HG02938 (cell line): ENCODE measurements at regions not wholly inside any gene's neighbourhood (a gene's known extent, or its start where the extent isn't known, plus 50 kb on each side); places are given as distances from the start of the nearest gene placed in this dataset.

Experiments
- ATAC-seq: cut with Tn5 transposase; IDR thresholded peaks from one replicate; pipeline ENCODE4 v1.9.1; 2021; ENCODE audit warnings: mild to moderate bottlenecking, moderate library complexity; ENCODE audit not compliant: unreplicated experiment

DNA sequence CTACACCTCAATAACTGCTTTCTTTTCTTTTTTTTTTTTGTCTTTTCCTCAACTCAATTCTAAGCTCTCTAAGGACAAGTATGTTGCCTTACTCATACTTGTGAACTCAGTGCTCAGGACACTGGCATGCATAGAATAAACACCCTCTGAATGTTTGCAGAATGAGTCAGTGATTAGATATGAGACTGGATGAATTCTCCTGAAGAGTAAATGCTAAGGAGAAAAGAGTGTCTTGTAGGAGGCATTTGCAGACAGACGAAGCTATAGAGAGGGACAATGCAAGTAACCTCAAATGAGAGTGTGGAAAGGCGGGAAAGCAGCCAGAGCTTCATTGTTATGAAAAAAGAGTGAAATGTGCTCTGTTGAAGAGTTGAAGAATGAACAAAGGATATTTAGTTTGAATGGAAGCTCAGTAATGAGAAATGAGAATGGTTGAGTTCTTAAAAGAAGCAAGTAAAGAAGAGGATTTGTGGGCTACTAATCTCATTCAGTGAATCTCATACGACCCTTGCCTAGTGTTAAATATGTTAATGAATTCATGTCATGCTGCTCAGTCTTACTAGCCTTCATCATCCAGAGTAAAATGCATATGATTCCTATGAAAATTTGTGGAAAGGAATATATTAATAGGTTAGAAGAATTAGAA is 166.1 kb upstream of the DPYD start:
- no peak for ATAC-seq

DNA sequence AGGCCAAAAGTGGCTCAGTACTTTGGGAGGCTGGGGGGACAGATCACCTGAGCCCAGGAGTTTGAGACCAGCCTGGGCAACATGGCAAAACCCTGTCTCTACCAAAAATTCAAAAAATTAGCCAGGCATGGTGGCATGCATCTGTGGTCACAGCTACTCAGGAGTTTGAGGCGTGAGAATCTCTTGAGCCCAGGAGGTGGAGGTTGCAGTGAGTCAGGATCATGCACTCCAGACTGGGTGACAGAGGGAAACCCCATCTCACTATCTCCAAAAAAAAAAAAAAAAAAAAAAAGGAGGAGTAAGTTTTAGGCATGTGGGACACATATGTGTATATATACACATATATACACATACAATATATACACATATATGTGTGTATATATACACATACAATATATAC is 165.3 kb upstream of the DPYD start:
- ATAC-seq = no peak

DNA sequence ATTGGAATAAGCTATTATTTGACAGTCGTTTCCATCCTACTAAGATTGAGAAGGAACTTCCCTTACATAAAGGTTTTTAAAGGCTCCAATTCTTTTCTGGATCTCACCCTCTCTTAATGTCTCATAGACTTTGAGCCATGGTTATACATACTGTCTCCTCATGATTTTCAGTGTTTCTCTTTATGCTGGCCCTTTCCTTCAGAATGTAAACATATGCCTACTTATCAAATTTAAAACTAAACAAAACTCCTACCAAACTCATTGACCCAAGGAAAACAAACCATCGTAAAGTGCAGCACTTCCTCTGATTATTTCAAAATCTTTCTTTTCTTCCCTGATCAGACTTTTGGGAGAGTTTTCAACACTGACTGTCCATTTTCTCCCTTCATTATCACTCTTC is 163.4 kb upstream of the DPYD start:
- ATAC-seq = no peak

DNA sequence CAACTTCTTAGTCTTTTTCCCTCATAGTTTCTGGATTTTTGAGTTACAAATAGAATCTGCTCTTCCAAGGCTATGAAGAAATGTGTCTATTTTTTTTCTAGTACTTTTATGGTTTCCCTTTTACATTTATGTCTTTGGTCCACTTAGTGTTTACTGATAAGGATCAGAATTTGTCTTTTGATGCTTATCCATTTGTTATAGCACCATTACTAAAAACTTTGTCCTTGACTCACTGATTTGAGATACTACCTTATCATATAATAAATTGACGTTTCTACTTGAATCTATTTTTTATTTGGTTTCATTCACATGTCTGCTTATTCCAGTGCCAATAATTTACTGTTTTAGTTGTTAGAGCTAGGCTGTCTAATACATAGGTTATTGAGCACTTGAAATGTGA is 161.1 kb upstream of the DPYD start:
- no peak for ATAC-seq

DNA sequence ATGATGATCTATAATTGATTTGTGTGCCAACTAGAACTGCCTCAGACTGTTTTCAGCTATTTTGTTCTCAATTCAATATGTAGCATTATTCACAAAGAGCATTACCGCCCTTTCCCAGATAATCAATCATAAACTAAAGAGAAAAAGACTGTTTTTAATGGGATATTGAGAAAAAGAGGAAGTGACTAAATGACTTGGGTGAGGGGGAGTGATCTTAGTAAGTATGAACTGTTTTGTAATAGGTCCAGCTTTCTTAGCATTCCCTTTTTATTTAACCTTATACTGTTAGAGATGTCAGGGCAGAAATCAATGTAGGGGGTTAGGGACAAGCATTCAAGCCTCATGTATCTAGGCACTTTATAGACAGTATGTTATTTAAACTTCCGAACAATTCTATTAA is 157.8 kb upstream of the DPYD start:
- ATAC-seq = no peak

DNA sequence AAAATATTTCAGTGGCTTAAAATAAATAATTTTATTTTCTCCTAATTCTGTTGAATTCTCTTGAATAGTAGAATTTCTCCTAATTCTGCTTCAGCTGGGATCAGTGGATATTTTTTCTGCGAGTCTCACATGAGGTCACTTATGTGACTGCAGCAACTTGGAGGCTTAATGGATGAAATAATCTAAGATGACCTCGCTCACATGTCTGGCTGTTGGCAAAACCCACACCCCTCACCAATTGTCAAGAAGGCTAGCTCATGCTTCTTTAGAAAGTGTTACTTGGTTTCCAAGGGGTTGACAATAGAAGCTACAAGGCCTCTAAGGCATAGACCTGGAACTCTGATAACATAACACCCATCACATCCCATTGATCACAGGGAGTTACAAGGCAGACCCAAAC is 156.9 kb upstream of the DPYD start:
- no peak for ATAC-seq

DNA sequence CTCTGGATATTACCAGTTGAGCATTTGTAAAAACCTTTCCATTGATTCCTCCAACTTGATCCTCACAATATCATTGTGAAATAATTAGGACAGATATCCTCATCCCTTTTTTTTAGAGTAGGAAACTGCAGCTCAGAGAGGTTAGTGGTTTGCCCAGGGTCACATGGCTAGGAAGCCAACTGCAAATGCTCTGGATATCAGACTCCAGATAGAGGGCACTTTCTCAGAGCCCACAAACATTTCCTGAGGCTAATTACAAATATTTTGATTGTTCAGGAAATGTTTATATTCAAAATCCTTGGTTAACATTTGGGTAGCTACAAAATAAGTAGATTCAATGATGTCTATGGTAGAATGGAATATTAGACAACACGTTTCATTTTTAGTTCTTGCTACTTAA is 154.8 kb upstream of the DPYD start:
- ATAC-seq = no peak

DNA sequence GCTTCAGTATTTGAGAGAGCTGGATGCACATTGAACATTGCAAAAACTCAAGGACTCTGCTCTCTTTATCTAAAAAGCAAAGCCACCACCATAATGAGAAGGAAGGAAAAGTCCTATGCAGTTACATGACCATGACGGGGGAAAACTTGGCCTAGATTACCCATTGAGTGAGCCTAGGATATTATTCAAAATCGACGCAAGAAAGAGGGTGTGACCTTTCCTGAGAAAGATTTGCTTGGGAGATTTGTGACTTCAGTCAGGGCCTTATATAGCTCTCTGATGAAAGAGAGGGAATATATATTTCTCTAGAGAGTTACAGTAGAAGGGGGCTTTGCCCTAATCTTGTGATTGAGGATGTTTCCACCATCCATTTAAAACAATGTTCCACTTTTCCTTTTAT is 153.0 kb upstream of the DPYD start:
- no peak for ATAC-seq

DNA sequence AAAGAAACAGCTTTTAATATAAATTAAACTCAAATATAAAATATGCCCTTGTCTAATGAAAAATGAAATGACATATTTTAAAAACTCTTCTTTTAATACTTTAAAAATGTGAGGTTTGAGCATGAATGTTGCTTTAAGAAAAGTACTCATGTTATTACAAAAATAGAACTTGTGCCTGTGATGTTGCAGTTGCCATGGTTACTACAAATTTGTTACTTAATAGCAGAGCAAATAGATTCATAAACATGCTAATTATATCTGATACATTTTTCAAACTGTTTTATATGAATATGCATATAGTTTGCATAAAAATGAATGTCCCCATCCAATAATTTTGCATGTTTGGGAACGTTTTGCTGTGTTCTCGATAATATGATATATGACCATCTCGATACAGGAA is 152.3 kb upstream of the DPYD start:
- ATAC-seq = no peak

DNA sequence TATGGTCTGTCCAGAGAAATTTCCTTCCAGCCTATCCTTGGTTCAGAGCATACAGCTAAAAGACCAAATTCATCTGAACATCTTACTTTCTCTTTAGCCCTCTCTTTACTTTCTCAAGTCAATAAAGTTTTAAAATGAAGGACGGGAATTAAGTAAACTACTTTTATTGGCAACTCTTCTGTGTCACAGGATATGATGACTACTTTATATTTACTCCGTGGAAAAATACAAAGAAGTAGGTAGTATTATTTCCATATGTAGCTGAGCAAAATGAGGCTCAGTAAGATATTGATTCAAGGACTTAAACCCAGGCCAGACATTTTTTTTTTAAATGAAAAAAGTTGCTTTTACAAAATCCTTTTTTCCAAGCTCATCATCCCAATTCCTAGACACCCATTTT is 151.2 kb upstream of the DPYD start:
- no peak for ATAC-seq

DNA sequence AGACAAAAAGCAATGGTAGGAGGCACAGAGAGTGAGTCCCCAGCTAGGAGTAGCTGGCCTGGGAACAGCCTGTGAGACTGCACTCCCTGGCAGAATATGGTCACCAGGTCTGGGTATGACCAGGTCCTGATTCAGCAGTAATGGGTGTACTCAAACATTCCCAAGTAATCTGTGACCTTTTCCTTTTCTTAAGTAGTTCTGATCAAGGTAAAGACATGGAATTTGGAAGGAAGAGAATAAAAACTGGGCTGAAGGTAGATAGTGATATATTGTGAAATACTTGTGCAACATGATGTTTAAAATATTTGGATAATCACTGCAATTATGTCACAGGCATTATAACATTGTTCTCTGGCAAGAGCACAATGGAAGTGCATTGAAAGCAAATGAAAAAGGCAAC is 147.2 kb upstream of the DPYD start:
- no peak for ATAC-seq

DNA sequence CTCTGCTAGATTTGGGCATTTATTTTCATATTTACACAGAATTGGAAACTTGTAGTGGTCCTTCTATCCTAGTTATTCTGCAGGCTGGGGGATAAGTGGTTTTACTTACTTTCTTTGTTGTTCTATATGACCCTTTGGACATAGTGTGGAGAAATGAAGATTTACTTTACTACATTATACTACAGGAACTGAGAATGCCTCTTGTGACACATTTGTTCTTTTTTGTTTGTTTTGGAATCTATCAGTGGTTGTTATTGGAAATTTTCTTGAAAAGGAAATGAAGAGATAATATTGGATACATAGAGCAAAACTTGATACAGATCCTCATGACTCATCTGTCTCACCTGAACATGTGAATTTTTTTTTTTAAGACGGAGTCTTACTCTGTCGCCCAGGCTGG is 146.1 kb upstream of the DPYD start:
- no peak for ATAC-seq

DNA sequence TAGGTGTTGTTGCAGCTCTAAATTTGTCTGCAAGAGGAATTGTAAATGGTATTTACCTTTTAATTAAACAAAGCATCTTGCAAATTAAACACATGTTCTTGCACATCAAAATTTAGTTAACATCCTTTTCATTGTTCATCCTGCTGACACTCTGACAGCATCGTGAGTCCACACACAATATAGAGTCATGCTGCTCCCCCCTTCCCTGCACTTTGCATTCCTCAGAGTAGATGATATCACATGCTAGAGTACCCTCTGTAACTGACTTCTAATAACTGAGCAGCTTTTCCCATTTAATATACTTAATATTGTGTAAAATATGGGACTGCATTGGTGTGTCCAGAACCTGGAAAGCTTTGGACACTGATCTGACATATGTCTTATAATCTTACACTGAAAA is 138.8 kb upstream of the DPYD start:
- no peak for ATAC-seq

DNA sequence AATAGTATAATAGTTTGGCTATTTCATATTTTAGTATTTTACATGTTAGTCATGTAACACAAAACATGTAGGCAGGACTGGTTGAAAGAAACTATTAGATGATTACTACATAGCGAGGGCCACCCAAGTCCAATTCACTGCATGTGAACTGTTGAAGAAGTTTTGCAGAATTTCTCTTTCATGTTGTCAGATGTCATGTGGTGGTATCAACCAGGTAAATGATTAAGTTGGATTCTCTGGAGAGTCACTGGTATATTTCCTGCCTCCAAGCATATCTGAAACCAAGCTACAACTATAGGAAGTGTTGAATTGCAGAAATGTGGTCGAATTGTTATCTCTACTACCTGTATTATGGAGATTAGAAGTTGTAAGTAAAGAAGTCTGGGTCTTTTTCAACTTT is 137.8 kb upstream of the DPYD start:
- ATAC-seq = no peak

DNA sequence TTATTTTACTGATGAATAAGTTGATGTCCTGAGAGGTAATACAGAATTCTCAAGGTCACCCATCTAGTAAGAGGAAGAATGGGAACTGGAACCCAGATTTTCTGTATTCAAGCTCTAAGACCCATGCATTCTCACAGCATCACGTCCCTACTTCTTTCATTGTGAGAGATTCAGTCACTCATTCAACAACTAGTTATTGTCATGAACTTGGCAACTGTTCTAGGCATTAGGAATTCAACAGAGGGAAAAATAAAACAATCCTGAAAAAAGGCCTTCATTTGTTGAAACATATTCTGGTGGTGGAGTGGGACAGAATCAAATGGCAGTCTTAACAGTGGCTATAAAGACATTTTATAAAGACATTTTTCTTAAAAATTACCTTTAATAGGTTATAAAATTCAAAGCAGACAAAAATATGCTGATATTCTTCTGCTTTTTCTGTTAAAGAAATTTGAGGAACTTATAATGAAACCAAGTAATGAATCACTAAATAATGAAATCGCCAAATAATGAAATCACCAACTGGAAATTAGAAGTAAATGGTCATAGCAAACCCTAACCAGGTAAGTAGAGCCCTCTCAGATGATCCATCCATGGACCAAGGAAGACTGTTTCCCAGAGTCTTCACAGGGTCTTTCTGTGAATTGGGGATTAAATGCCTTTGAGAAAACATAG is 136.5 kb upstream of the DPYD start:
- ATAC-seq = no peak

DNA sequence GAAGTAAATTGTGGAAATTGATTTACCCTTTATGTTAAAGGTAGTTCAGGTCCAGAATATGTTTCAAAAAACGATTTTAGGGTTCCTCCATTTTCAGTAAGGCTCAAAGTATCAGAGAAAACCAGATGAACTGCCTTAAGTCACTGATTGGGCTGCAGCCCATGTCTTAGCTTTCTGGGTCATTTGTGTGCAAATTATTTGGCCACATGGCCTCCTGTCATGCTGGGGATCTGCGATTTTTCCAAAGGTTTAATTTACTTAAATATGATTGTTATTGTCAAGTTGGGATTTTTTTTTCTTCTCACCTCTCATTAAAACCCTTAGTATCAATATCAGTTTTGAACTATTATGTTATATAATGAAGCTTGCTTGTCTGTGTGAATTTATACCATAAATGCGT is 135.9 kb upstream of the DPYD start:
- ATAC-seq = no peak

DNA sequence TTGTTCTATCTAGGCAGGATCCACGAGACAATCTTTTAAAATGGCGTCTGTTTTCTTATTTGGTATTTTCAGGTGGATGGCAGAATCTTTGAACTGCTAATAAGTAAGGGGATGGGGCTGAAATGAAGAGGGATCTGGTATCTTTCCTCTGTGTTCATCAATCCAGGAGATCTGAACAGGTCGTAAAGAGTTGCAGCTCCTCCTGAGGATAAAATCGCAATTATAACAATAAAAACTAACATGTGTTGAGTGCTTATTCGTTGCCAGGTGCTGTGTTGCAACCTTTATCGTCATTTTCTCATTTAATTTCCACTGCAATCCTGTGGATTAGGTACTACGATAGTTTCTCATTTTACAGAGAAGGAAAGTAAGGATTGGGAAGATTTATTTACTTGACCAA is 134.6 kb upstream of the DPYD start:
- no peak for ATAC-seq

DNA sequence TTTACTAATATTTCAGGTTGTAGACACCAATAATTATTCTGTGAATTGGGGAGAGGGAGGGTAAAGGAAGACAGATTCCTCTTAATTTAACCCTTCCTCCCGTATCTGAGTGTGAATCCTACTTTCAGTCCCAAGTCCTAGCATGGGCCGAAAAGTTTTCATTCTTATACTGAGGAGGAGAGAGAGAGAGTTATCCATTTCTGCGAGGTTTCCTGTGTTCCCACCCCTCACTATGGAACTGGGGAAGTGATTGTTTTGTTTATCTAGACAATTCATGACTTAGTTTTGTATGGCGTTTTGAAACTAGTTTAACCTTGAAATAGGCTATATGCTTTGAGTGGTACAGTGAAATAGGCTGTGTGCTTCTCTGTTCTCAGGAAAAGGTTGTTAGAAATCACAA is 134.0 kb upstream of the DPYD start:
- ATAC-seq = no peak

DNA sequence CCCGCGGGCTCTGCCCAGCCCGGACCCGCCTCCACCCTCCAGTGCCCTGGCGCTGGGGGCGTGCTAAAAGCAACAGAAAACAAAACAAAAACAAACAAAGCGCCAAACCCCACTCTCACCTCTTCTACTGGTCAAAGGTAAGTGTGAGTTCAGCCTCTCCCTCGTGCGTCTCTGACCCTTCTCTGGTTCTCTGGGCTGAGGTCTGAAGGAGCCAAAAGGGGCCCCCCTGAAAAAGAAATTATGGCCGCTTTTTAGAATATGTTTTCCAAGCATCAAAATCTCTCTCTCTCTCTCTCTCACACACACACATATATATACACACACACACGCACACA is 133.5 kb upstream of the DPYD start:
- no peak for ATAC-seq

DNA sequence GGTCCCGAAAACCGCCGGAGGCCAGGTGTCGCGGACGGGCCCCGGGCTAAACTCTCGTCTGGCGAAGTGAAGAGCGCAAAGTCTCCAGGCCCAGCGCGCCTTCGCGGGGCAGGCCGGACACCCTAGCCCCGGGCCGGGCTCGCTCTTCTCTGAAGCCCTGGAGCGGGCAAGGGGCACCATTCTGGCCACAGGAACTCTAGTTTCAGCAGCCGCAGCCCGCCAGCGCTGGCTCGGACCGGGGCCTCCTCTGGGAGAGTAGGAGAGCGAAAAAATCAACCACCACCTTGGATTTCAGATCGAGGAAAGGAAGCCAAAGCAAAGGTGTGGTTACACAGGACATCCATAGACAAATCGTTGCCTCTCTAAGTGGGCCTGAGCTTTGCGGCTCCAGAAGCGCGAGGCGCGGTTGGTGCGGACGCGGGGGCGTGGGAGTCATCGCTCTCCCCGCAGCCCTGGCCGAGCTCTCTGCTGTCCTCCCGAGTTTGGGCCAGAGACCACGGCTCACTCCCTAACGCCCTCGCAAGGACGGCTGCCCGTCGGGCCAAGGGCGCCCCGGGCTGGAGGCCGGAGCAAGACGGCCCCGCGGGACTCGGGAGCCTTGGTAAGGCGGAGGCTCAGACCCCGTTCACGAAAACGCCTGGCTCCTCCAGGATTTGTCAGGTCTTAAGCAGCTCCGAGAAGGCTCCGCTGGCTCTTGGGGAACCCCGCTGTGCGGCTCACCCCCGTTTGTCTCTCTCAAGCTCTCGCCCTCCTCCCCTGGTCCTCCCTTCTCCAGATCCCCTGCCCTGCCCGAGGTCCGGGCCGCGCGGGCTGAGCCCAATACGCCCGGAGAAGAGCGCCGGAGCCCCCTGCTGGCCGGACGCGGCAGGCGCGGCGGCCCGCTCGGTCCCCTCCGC is 132.9 kb upstream of the DPYD start:
- peak; percentile 92 for ATAC-seq

DNA sequence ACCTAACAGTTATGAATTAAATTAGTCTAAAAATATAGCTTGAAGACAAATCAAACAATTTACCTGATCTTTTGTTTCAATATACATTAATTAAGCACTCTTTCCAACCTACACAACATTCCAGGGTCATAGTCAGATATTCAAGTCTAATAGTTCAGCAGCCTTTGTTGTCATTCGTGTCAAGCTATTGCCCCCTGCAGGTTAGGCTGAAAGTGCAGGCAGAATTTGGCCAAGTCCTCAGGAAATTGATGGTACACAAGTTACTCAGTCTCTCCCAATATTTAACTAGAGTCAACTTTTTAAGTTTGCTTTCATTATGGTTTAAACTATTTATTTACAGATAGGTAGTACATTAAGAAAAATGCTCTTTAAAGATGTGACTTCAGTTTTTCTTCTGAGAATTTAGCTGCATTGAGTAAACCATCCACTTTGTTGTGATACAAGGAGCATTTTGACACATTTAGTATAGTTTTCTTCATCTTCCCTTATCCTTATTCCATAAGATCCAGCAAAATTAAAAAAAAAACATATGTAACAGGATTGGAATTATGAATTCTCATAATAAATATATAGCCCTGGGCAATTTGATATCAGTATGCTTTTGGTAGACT is 130.3 kb upstream of the DPYD start:
- no peak for ATAC-seq
